GM23338 (cell line): ENCODE measurements at regions not wholly inside any gene's neighbourhood (a gene's known extent, or its start where the extent isn't known, plus 50 kb on each side); places are given as distances from the start of the nearest gene placed in this dataset.

Experiments
- ATAC-seq: fragments of 200-7000 bp; cut with Tn5 transposase; 3 replicates; pipeline ENCODE4 v1.9.1; 2020
- DNase-seq: peaks from one replicate; pipeline ENCODE4 v3.0.0-alpha.2; 2015; ENCODE audit warnings: low spot score
- H2AFZ ChIP-seq: fragments of 200-600 bp; sonication (generic); 2 replicates; pipeline ENCODE4 v1.8.0; 2016; ENCODE audit warnings: antibody characterized with exemption, mild to moderate bottlenecking, moderate library complexity
- H3F3A ChIP-seq: fragments of 200-600 bp; sonication (generic); replicated peaks from 2 replicates; pipeline ENCODE4 v1.8.0; 2017; ENCODE audit warnings: antibody characterized with exemption, mixed run types, low read depth
- H3K27ac ChIP-seq: fragments of 200-600 bp; sonication (generic); 2 replicates; pipeline ENCODE4 v1.6.1; 2016; ENCODE audit warnings: low read depth
- H3K27me3 ChIP-seq: fragments of 200-600 bp; sonication (generic); 2 replicates; pipeline ENCODE4 v1.8.0; 2016; ENCODE audit warnings: mild to moderate bottlenecking, mixed run types, moderate library complexity; ENCODE audit not compliant: insufficient read depth
- H3K36me3 ChIP-seq: fragments of 200-600 bp; sonication (generic); 2 replicates; pipeline ENCODE4 v1.8.0; 2016; ENCODE audit warnings: mild to moderate bottlenecking; ENCODE audit not compliant: insufficient read depth
- H3K4me1 ChIP-seq: fragments of 200-600 bp; sonication (generic); 2 replicates; pipeline ENCODE4 v1.8.0; 2016; ENCODE audit warnings: mild to moderate bottlenecking, moderate library complexity; ENCODE audit not compliant: insufficient read depth
- H3K4me2 ChIP-seq: fragments of 200-600 bp; sonication (generic); 2 replicates; pipeline ENCODE4 v1.7.1; 2017; ENCODE audit warnings: mixed run types
- H3K4me3 ChIP-seq: fragments of 200-600 bp; sonication (generic); 2 replicates; pipeline ENCODE4 v1.6.1; 2016; ENCODE audit warnings: mixed run types
- H3K79me2 ChIP-seq: fragments of 200-600 bp; sonication (generic); replicated peaks from 2 replicates; pipeline ENCODE4 v1.8.0; 2017; ENCODE audit warnings: mild to moderate bottlenecking; ENCODE audit not compliant: insufficient read depth
- H3K9me2 ChIP-seq: fragments of 200-600 bp; sonication (generic); 2 replicates; pipeline ENCODE4 v1.8.0; 2017; ENCODE audit not compliant: insufficient read depth
- H4K20me1 ChIP-seq: fragments of 200-600 bp; sonication (generic); replicated peaks from 2 replicates; pipeline ENCODE4 v1.8.0; 2017; ENCODE audit warnings: mild to moderate bottlenecking; ENCODE audit not compliant: insufficient read depth
- H3K27ac Mint-ChIP-seq: 2 replicates; pipeline ENCODE4 v1.8.0; 2020; ENCODE audit warnings: inconsistent platforms, mild to moderate bottlenecking, moderate library complexity, mixed read lengths
- H3K27me3 Mint-ChIP-seq: 3 replicates; pipeline ENCODE4 v1.8.0; 2022; ENCODE audit warnings: low read depth, mild to moderate bottlenecking, moderate library complexity, mixed read lengths, inconsistent platforms; ENCODE audit not compliant: insufficient read depth, poor library complexity
- H3K36me3 Mint-ChIP-seq: 3 replicates; pipeline ENCODE4 v1.8.0; 2021; ENCODE audit warnings: low read depth, mild to moderate bottlenecking, inconsistent platforms, moderate library complexity, mixed read lengths
- H3K4me1 Mint-ChIP-seq: 3 replicates; pipeline ENCODE4 v1.8.0; 2020; ENCODE audit warnings: mild to moderate bottlenecking, inconsistent platforms, mixed read lengths
- H3K4me3 Mint-ChIP-seq: 3 replicates; pipeline ENCODE4 v1.8.0; 2021; ENCODE audit warnings: moderate library complexity, mild to moderate bottlenecking, inconsistent platforms, mixed read lengths
- H3K9me3 Mint-ChIP-seq: 3 replicates; pipeline ENCODE4 v1.8.0; 2020; ENCODE audit warnings: moderate library complexity, mild to moderate bottlenecking, inconsistent platforms, mixed read lengths
- CREB1 ChIP-seq: fragments of 250-450 bp; sonication (Bioruptor Pico); IDR thresholded peaks from 2 replicates; pipeline ENCODE4 v1.5.0; 2020; ENCODE audit warnings: low read depth, mild to moderate bottlenecking, moderate library complexity
- CTCF ChIP-seq, 2 experiments: fragments of 200-600 bp in 1 of 2; sonication (generic) in 1 of 2; conservative IDR thresholded peaks; 2 replicates each; pipeline versions ENCODE4 v1.5.1 to v1.6.1; 2016 to 2017; ENCODE audit warnings: antibody characterized with exemption in 2 of 2, low read depth in 2 of 2, mild to moderate bottlenecking in 2 of 2, moderate library complexity in 1 of 2
- EZH2 ChIP-seq: fragments of 200-600 bp; sonication (generic); IDR thresholded peaks from one replicate; pipeline ENCODE4 v1.8.0; 2017; ENCODE audit warnings: antibody characterized with exemption, mild to moderate bottlenecking, low read depth; ENCODE audit not compliant: unreplicated experiment
- EZH2phosphoT487 ChIP-seq: fragments of 200-600 bp; sonication (generic); IDR thresholded peaks from one replicate; pipeline ENCODE4 v1.8.1; 2018; ENCODE audit warnings: antibody characterized with exemption; ENCODE audit not compliant: unreplicated experiment
- JUNB ChIP-seq: IDR thresholded peaks from one replicate; pipeline ENCODE4 v1.6.1; 2016; ENCODE audit warnings: antibody characterized with exemption; ENCODE audit not compliant: unreplicated experiment
- NANOG ChIP-seq: IDR thresholded peaks from 2 replicates; pipeline ENCODE4 v1.6.1; 2016; ENCODE audit warnings: antibody characterized with exemption, borderline replicate concordance
- POLR2AphosphoS5 ChIP-seq: IDR thresholded peaks from 2 replicates; pipeline ENCODE4 v1.6.1; 2016; ENCODE audit warnings: antibody characterized with exemption, low read depth
- REST ChIP-seq: IDR thresholded peaks from one replicate; pipeline ENCODE4 v1.6.1; 2018; ENCODE audit warnings: antibody characterized with exemption; ENCODE audit not compliant: unreplicated experiment
- STAT1 ChIP-seq: IDR thresholded peaks from one replicate; pipeline ENCODE4 v1.6.1; 2016; ENCODE audit warnings: antibody characterized with exemption; ENCODE audit not compliant: unreplicated experiment
- ZNF114 ChIP-seq: fragments of 250-450 bp; sonication (Bioruptor Pico); IDR thresholded peaks from 2 replicates; pipeline ENCODE4 v1.5.0; 2020; ENCODE audit warnings: mild to moderate bottlenecking, moderate library complexity
- ZNF331 ChIP-seq: fragments of 250-450 bp; sonication (Bioruptor Pico); IDR thresholded peaks from 2 replicates; pipeline ENCODE4 v1.5.0; 2020; ENCODE audit warnings: low read depth, mild to moderate bottlenecking, moderate library complexity
- ZNF462 ChIP-seq: fragments of 250-450 bp; sonication (Bioruptor Pico); IDR thresholded peaks from 2 replicates; pipeline ENCODE4 v1.5.0; 2020; ENCODE audit warnings: mild to moderate bottlenecking, moderate library complexity

GRCh38 chr1:185398599-185398998 is 81.6 kb upstream of the IVNS1ABP start:
- no peaks in the 10 kb centered on the region for H3F3A ChIP-seq
- H3K79me2 ChIP-seq = no peaks in the 10 kb centered on the region
- no peaks in the 10 kb centered on the region for H3K36me3 Mint-ChIP-seq
- H3K36me3 ChIP-seq = no peaks in the 10 kb centered on the region
- no peaks in the 10 kb centered on the region for H3K27me3 ChIP-seq
- H4K20me1 ChIP-seq = no peaks in the 10 kb centered on the region
- DNase-seq (no peak), ATAC-seq (no peak)
- H3K4me1 Mint-ChIP-seq = peaks cover 20% of the 10 kb centered on the region
- no peak overlapping the region for H3K4me3 ChIP-seq
- no peak overlapping the region for H3K27ac Mint-ChIP-seq
- H3K27me3 Mint-ChIP-seq = peaks cover 5% of the 10 kb centered on the region
- H3K27ac ChIP-seq = no peak overlapping the region
- no peaks in the 10 kb centered on the region for H3K9me3 Mint-ChIP-seq
- peaks cover 11% of the 10 kb centered on the region; the same call in 1 of the 2 replicates for H3K4me1 ChIP-seq
- H3K4me3 Mint-ChIP-seq = no peak overlapping the region
- no peak for TF ChIP-seq STAT1
- no peak overlapping the region for H3K4me2 ChIP-seq
- no peaks in the 10 kb centered on the region for H3K9me2 ChIP-seq
- H2AFZ ChIP-seq = no peak overlapping the region

GRCh38 chr1:185398022-185398421 is 81.0 kb upstream of the IVNS1ABP start:
- H3K4me3 Mint-ChIP-seq = no peak overlapping the region
- TF ChIP-seq CTCF (conservative IDR thresholded peaks at IDR 0.05; ENCODE audit: low read depth in 2 of 2) (no peak), EZH2 (no peak), REST (no peak), ZNF462 (no peak), STAT1 (no peak), NANOG (no peak), EZH2phosphoT487 (no peak), JUNB (no peak), ZNF331 (CRISPR knock-in tag) (no peak), CREB1 (CRISPR knock-in tag) (no peak), ZNF114 (no peak), POLR2AphosphoS5 (no peak)

More at GRCh38 chr1:185398022-185398421, 81.0 kb upstream of the IVNS1ABP start:
- peaks cover 6% of the 10 kb centered on the region; the same call in 1 of the 2 replicates for H3K4me1 ChIP-seq
- Mint-ChIP-seq H3K36me3 (no peaks in the 10 kb centered on the region), H3K9me3 (no peaks in the 10 kb centered on the region), H3K27me3 (peaks cover 5% of the 10 kb centered on the region), H3K27ac (no peak overlapping the region), H3K4me1 (peaks cover 15% of the 10 kb centered on the region)
- H3K27me3 ChIP-seq = no peaks in the 10 kb centered on the region
- no peak overlapping the region for H3K4me2 ChIP-seq
- no peak overlapping the region for H3K27ac ChIP-seq
- no peak overlapping the region for H3K4me3 ChIP-seq
- H3K36me3 ChIP-seq = no peaks in the 10 kb centered on the region
- H3F3A ChIP-seq = no peaks in the 10 kb centered on the region
- no peak for DNase-seq
- ATAC-seq = no peak
- H2AFZ ChIP-seq = no peak overlapping the region
- no peaks in the 10 kb centered on the region for H4K20me1 ChIP-seq
- H3K9me2 ChIP-seq = no peaks in the 10 kb centered on the region
- no peaks in the 10 kb centered on the region for H3K79me2 ChIP-seq
